HEK293 (cell line): ENCODE measurements at regions not wholly inside any gene's neighbourhood (a gene's known extent, or its start where the extent isn't known, plus 50 kb on each side); places are given as distances from the start of the nearest gene placed in this dataset.

Experiments used
- CTCF ChIA-PET: fragments of 350-600 bp; formaldehyde crosslinking; extraction: SDS; loops from one replicate; lab custom pipeline; 2021; ENCODE audit warnings: antibody characterized with exemption; lab: Yijun Ruan, JAX
- POLR2A ChIA-PET: fragments of 300-600 bp; formaldehyde crosslinking; extraction: SDS; loops from one replicate; lab custom pipeline; 2020; ENCODE audit warnings: antibody characterized with exemption, inconsistent platforms; lab: Yijun Ruan, JAX
- H3K27ac ChIP-seq: fragments of 200-500 bp; sonication (Bioruptor generic); 2 replicates; pipeline ENCODE4 v1.5.1; 2014; ENCODE audit warnings: low read depth, low read length, control low read depth, inconsistent platforms; ENCODE audit errors: extremely low read depth
- H3K36me3 ChIP-seq, 2 experiments: fragments of 200-500 bp in 1 of 2; sonication (Bioruptor generic) in 1 of 2; 1 replicate in 1 of 2; 2 replicates in 1 of 2; pipeline ENCODE4 v1.5.1; 2014 to 2017; ENCODE audit warnings: inconsistent platforms in 2 of 2, low read length in 2 of 2; ENCODE audit not compliant: control insufficient read depth in 2 of 2, insufficient read depth in 1 of 2
- H3K4me1 ChIP-seq: fragments of 200-500 bp; sonication (Bioruptor generic); 2 replicates; pipeline ENCODE4 v1.5.1; 2014; ENCODE audit warnings: mild to moderate bottlenecking, low read length, inconsistent platforms; ENCODE audit not compliant: control insufficient read depth, insufficient read depth
- H3K4me3 ChIP-seq: 2 replicates; pipeline ENCODE4 v1.5.1; 2011; ENCODE audit warnings: low read depth, mild to moderate bottlenecking, control low read depth, low read length, moderate library complexity
- H3K9me3 ChIP-seq: fragments of 200-500 bp; sonication (Bioruptor generic); 2 replicates; pipeline ENCODE4 v1.5.1; 2014; ENCODE audit warnings: low read depth, low read length, inconsistent platforms; ENCODE audit not compliant: control insufficient read depth, insufficient read depth
- EGR2 ChIP-seq: fragments of 450-650 bp; formaldehyde crosslinking; IDR thresholded peaks from 2 replicates; pipeline ENCODE4 v1.5.1; 2016; ENCODE audit warnings: low read depth, missing biosample characterization, missing genetic modification characterization
- HOXA7 ChIP-seq: sonication (generic); formaldehyde crosslinking; IDR thresholded peaks from 2 replicates; pipeline ENCODE4 v1.8.1; 2022; ENCODE audit warnings: missing genetic modification reagents, borderline replicate concordance
- PRDM2 ChIP-seq: fragments of 450-650 bp; formaldehyde crosslinking; IDR thresholded peaks from 2 replicates; pipeline ENCODE4 v1.5.1; 2016; ENCODE audit warnings: missing biosample characterization, missing genetic modification characterization, borderline replicate concordance
- SP7 ChIP-seq: fragments of 450-650 bp; formaldehyde crosslinking; IDR thresholded peaks from 2 replicates; pipeline ENCODE4 v1.5.1; 2016; ENCODE audit warnings: missing biosample characterization, missing genetic modification characterization
- ZBTB20 ChIP-seq: fragments of 450-650 bp; formaldehyde crosslinking; IDR thresholded peaks from 2 replicates; pipeline ENCODE4 v1.5.1; 2016; ENCODE audit warnings: missing biosample characterization, missing genetic modification characterization
- ZFP41 ChIP-seq: fragments of 450-650 bp; formaldehyde crosslinking; IDR thresholded peaks from 2 replicates; pipeline ENCODE4 v1.5.1; 2016; ENCODE audit warnings: missing biosample characterization, missing genetic modification characterization, borderline replicate concordance
- ZNF23 ChIP-seq: fragments of 450-650 bp; formaldehyde crosslinking; IDR thresholded peaks from 2 replicates; pipeline ENCODE4 v1.5.1; 2016; ENCODE audit warnings: missing biosample characterization, missing genetic modification characterization, borderline replicate concordance
- ZNF239 ChIP-seq: fragments of 450-650 bp; formaldehyde crosslinking; IDR thresholded peaks from 2 replicates; pipeline ENCODE4 v1.5.1; 2016; ENCODE audit warnings: missing biosample characterization, missing genetic modification characterization
- ZNF529 ChIP-seq: fragments of 450-650 bp; formaldehyde crosslinking; IDR thresholded peaks from 2 replicates; pipeline ENCODE4 v1.5.1; 2017; ENCODE audit warnings: missing genetic modification characterization, missing biosample characterization; ENCODE audit not compliant: insufficient replicate concordance
- ZNF558 ChIP-seq: fragments of 450-650 bp; formaldehyde crosslinking; IDR thresholded peaks from 2 replicates; pipeline ENCODE4 v1.5.1; 2016; ENCODE audit warnings: missing biosample characterization, missing genetic modification characterization
- ZNF623 ChIP-seq: fragments of 450-650 bp; formaldehyde crosslinking; IDR thresholded peaks from 2 replicates; pipeline ENCODE4 v1.5.1; 2016; ENCODE audit warnings: missing biosample characterization, missing genetic modification characterization
- ZNF76 ChIP-seq: fragments of 450-650 bp; formaldehyde crosslinking; IDR thresholded peaks from 2 replicates; pipeline ENCODE4; 2016; ENCODE audit warnings: low read depth, missing biosample characterization, missing genetic modification characterization, borderline replicate concordance
- ZNF837 ChIP-seq: fragments of 450-650 bp; formaldehyde crosslinking; IDR thresholded peaks from 2 replicates; pipeline ENCODE4 v1.5.1; 2016; ENCODE audit warnings: missing biosample characterization, missing genetic modification characterization
- TF ChIP-seq, protein P1 (sequence below): fragments of 450-650 bp; formaldehyde crosslinking; IDR thresholded peaks from 2 replicates; pipeline ENCODE4 v1.5.1; 2017; ENCODE audit warnings: missing biosample characterization, missing genetic modification characterization
- TF ChIP-seq, protein P2 (sequence below): fragments of 450-650 bp; formaldehyde crosslinking; optimal IDR thresholded peaks from 2 replicates; pipeline ENCODE3; 2016; ENCODE audit warnings: missing biosample characterization, mild to moderate bottlenecking, missing genetic modification characterization
- TF ChIP-seq, protein P3 (sequence below): fragments of 450-650 bp; formaldehyde crosslinking; IDR thresholded peaks from 2 replicates; pipeline ENCODE4 v1.5.1; 2017; ENCODE audit warnings: missing biosample characterization, missing genetic modification characterization
- TF ChIP-seq, protein P4 (sequence below): fragments of 450-650 bp; formaldehyde crosslinking; IDR thresholded peaks from 2 replicates; pipeline ENCODE4 v1.5.1; 2016; ENCODE audit warnings: missing biosample characterization, missing genetic modification characterization

- Histone ChIP-seq H3K36me3 (no peaks in the 10 kb centered on the region), H3K4me3 (no peak overlapping the region), H3K27ac (no peak overlapping the region), H3K9me3 (no peaks in the 10 kb centered on the region), H3K4me1 (no peaks in the 10 kb centered on the region)
- CTCF ChIA-PET: no interaction called here
- POLR2A ChIA-PET: no interaction called here
- TF ChIP-seq ZNF623 (tag by site-specific recombination) (no peak), EGR2 (tag by site-specific recombination) (no peak), ZNF529 (tag by site-specific recombination) (no peak), PRDM2 (tag by site-specific recombination) (no peak), ZNF558 (tag by site-specific recombination) (no peak), ZBTB20 (tag by site-specific recombination) (no peak), HOXA7 (CRISPR knock-in tag) (no peak), SP7 (tag by site-specific recombination) (no peak), ZNF239 (tag by site-specific recombination) (no peak), ZNF76 (tag by site-specific recombination) (no peak), ZNF837 (tag by site-specific recombination) (no peak), ZFP41 (tag by site-specific recombination) (no peak), ZNF23 (tag by site-specific recombination) (no peak)
- TF ChIP-seq, protein P1, sequence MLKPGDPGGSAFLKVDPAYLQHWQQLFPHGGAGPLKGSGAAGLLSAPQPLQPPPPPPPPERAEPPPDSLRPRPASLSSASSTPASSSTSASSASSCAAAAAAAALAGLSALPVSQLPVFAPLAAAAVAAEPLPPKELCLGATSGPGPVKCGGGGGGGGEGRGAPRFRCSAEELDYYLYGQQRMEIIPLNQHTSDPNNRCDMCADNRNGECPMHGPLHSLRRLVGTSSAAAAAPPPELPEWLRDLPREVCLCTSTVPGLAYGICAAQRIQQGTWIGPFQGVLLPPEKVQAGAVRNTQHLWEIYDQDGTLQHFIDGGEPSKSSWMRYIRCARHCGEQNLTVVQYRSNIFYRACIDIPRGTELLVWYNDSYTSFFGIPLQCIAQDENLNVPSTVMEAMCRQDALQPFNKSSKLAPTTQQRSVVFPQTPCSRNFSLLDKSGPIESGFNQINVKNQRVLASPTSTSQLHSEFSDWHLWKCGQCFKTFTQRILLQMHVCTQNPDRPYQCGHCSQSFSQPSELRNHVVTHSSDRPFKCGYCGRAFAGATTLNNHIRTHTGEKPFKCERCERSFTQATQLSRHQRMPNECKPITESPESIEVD: no peak
- TF ChIP-seq, protein P2, sequence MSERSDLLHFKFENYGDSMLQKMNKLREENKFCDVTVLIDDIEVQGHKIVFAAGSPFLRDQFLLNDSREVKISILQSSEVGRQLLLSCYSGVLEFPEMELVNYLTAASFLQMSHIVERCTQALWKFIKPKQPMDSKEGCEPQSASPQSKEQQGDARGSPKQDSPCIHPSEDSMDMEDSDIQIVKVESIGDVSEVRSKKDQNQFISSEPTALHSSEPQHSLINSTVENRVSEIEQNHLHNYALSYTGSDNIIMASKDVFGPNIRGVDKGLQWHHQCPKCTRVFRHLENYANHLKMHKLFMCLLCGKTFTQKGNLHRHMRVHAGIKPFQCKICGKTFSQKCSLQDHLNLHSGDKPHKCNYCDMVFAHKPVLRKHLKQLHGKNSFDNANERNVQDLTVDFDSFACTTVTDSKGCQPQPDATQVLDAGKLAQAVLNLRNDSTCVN (tag by site-specific recombination): no peak
- TF ChIP-seq, protein P3, sequence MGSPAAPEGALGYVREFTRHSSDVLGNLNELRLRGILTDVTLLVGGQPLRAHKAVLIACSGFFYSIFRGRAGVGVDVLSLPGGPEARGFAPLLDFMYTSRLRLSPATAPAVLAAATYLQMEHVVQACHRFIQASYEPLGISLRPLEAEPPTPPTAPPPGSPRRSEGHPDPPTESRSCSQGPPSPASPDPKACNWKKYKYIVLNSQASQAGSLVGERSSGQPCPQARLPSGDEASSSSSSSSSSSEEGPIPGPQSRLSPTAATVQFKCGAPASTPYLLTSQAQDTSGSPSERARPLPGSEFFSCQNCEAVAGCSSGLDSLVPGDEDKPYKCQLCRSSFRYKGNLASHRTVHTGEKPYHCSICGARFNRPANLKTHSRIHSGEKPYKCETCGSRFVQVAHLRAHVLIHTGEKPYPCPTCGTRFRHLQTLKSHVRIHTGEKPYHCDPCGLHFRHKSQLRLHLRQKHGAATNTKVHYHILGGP: no peak
- TF ChIP-seq, protein P4, sequence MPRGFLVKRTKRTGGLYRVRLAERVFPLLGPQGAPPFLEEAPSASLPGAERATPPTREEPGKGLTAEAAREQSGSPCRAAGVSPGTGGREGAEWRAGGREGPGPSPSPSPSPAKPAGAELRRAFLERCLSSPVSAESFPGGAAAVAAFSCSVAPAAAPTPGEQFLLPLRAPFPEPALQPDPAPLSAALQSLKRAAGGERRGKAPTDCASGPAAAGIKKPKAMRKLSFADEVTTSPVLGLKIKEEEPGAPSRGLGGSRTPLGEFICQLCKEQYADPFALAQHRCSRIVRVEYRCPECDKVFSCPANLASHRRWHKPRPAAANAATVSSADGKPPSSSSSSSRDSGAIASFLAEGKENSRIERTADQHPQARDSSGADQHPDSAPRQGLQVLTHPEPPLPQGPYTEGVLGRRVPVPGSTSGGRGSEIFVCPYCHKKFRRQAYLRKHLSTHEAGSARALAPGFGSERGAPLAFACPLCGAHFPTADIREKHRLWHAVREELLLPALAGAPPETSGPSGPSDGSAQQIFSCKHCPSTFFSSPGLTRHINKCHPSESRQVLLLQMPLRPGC (tag by site-specific recombination): no peak
These were observed 373.0 kb upstream of the ESRRG start for GRCh38 chr1:217096200-217096599.
